ENCODE measurements at regions not wholly inside any gene's neighbourhood (a gene's known extent, or its start where the extent isn't known, plus 50 kb on each side); places are given as distances from the start of the nearest gene placed in this dataset.
A peak's percentile ranks its signal among the peaks of the same experiment; 100 is the strongest.

GRCh38 chr6:95417856-95418255 is 159.5 kb upstream of the MANEA start:
- Histone ChIP-seq H3K27me3 (replicated peaks) (no peaks in the 10 kb centered on the region), H3K36me3 (replicated peaks) (no peaks in the 10 kb centered on the region), H3K4me3 (ENCODE audit: low read depth, low read length) (no peak overlapping the region), H3K27ac (no peak overlapping the region)
- TF ChIP-seq CTCF (IDR thresholded peaks at IDR 0.05; ENCODE audit: low read depth, low read length, missing control alignments) = no peak
- in situ Hi-C loops (cut with HindIII; ENCODE audit: low pct_ligation_motif_present, low sequenced_read_pairs) = no loop called here
- DNase-seq = no peak

GRCh38 chr6:95420792-95421191 is 156.5 kb upstream of the MANEA start:
- H3K27ac ChIP-seq = no peak overlapping the region
- no peaks in the 10 kb centered on the region for H3K36me3 ChIP-seq (replicated peaks)
- TF ChIP-seq CTCF (IDR thresholded peaks at IDR 0.05; ENCODE audit: low read depth, low read length, missing control alignments) = no peak
- in situ Hi-C loops (cut with HindIII; ENCODE audit: low pct_ligation_motif_present, low sequenced_read_pairs) = no loop called here
- H3K4me3 ChIP-seq (ENCODE audit: low read depth, low read length) = no peak overlapping the region
- H3K27me3 ChIP-seq (replicated peaks) = no peaks in the 10 kb centered on the region
- DNase-seq = no peak

- in situ Hi-C loops (cut with HindIII; ENCODE audit: low pct_ligation_motif_present, low sequenced_read_pairs) = no loop called here
- no peaks in the 10 kb centered on the region for H3K27me3 ChIP-seq (replicated peaks)
- no peaks in the 10 kb centered on the region for H3K36me3 ChIP-seq (replicated peaks)
- no peak for TF ChIP-seq CTCF (IDR thresholded peaks at IDR 0.05; ENCODE audit: low read depth, low read length, missing control alignments)
- DNase-seq = no peak
- no peak overlapping the region for H3K27ac ChIP-seq
- H3K4me3 ChIP-seq (ENCODE audit: low read depth, low read length) = no peak overlapping the region
Measured at GRCh38 chr6:95423331-95423730, 154.0 kb upstream of the MANEA start.

GRCh38 chr6:95431637-95432228 is 145.6 kb upstream of the MANEA start:
- DNase-seq = peak; percentile 32

GRCh38 chr6:95439741-95440140 is 137.6 kb upstream of the MANEA start:
- in situ Hi-C loops (cut with HindIII; ENCODE audit: low pct_ligation_motif_present, low sequenced_read_pairs) = no loop called here
- DNase-seq = no peak
- no peaks in the 10 kb centered on the region for H3K27me3 ChIP-seq (replicated peaks)
- H3K4me3 ChIP-seq (ENCODE audit: low read depth, low read length) = no peak overlapping the region
- H3K36me3 ChIP-seq (replicated peaks) = no peaks in the 10 kb centered on the region
- no peak overlapping the region for H3K27ac ChIP-seq
- TF ChIP-seq CTCF (IDR thresholded peaks at IDR 0.05; ENCODE audit: low read depth, low read length, missing control alignments) = no peak

More at GRCh38 chr6:95431637-95432228, 145.6 kb upstream of the MANEA start:
- TF ChIP-seq CTCF (IDR thresholded peaks at IDR 0.05; ENCODE audit: low read depth, low read length, missing control alignments) = peak; percentile 53
- in situ Hi-C loops (cut with HindIII; ENCODE audit: low pct_ligation_motif_present, low sequenced_read_pairs) = no loop called here
- no peak overlapping the region for H3K27ac ChIP-seq
- H3K4me3 ChIP-seq (ENCODE audit: low read depth, low read length) = no peak overlapping the region
- no peaks in the 10 kb centered on the region for H3K27me3 ChIP-seq (replicated peaks)
- no peaks in the 10 kb centered on the region for H3K36me3 ChIP-seq (replicated peaks)

- Histone ChIP-seq H3K36me3 (replicated peaks) (no peaks in the 10 kb centered on the region), H3K4me3 (ENCODE audit: low read depth, low read length) (no peak overlapping the region), H3K27ac (no peak overlapping the region), H3K27me3 (replicated peaks) (no peaks in the 10 kb centered on the region)
- no peak for DNase-seq
- in situ Hi-C loops (cut with HindIII; ENCODE audit: low pct_ligation_motif_present, low sequenced_read_pairs) = no loop called here
- no peak for TF ChIP-seq CTCF (IDR thresholded peaks at IDR 0.05; ENCODE audit: low read depth, low read length, missing control alignments)
Measured at GRCh38 chr6:95448208-95448607, 129.1 kb upstream of the MANEA start.
